Effector memory CD4-positive, alpha-beta T cell (primary cell): ENCODE measurements at regions not wholly inside any gene's neighbourhood (a gene's known extent, or its start where the extent isn't known, plus 50 kb on each side); places are given as distances from the start of the nearest gene placed in this dataset.

Source experiments
- DNase-seq, 3 donors: peaks; one replicate each; pipeline ENCODE4 v3.0.0-alpha.2; 2020
- H3K27ac ChIP-seq: 2 replicates; pipeline ENCODE4 v1.7.0; 2013; ENCODE audit warnings: mild to moderate bottlenecking, low read length, moderate library complexity; ENCODE audit not compliant: insufficient read depth, poor library complexity, severe bottlenecking
- H3K27me3 ChIP-seq: replicated peaks from 2 replicates; pipeline ENCODE4 v1.7.0; 2013; ENCODE audit warnings: mild to moderate bottlenecking, low read length; ENCODE audit not compliant: insufficient read depth, control insufficient read depth, poor library complexity, severe bottlenecking
- H3K36me3 ChIP-seq: 2 replicates; pipeline ENCODE4 v1.7.0; 2013; ENCODE audit warnings: mild to moderate bottlenecking, low read length, moderate library complexity; ENCODE audit not compliant: control insufficient read depth, insufficient read depth
- H3K4me1 ChIP-seq: 2 replicates; pipeline ENCODE4 v1.7.0; 2013; ENCODE audit warnings: low read length, mild to moderate bottlenecking; ENCODE audit not compliant: control insufficient read depth, insufficient read depth, poor library complexity, severe bottlenecking
- H3K4me3 ChIP-seq: 2 replicates; pipeline ENCODE4 v1.7.0; 2013; ENCODE audit warnings: low read length, low read depth, mild to moderate bottlenecking; ENCODE audit not compliant: insufficient read depth, poor library complexity, severe bottlenecking
- H3K9me3 ChIP-seq: 2 replicates; pipeline ENCODE4 v1.7.0; 2013; ENCODE audit warnings: mild to moderate bottlenecking, low read length, moderate library complexity; ENCODE audit not compliant: control insufficient read depth

GRCh38 chr2:223701761-223702160, 99.6 kb upstream of the SCG2 start:
- no peak overlapping the region for H3K4me3 ChIP-seq
- no peak overlapping the region for H3K27ac ChIP-seq
- DNase-seq: no peak
- no peaks in the 10 kb centered on the region for H3K4me1 ChIP-seq
- H3K27me3 ChIP-seq: no peaks in the 10 kb centered on the region
- no peaks in the 10 kb centered on the region for H3K9me3 ChIP-seq
- no peaks in the 10 kb centered on the region for H3K36me3 ChIP-seq

GRCh38 chr2:223700221-223700620, 98.1 kb upstream of the SCG2 start:
- Histone ChIP-seq H3K27me3 (no peaks in the 10 kb centered on the region), H3K36me3 (no peaks in the 10 kb centered on the region), H3K9me3 (no peaks in the 10 kb centered on the region), H3K4me1 (no peaks in the 10 kb centered on the region), H3K4me3 (no peak overlapping the region), H3K27ac (no peak overlapping the region)
- DNase-seq: no peak

GRCh38 chr2:223697892-223698645, 95.9 kb upstream of the SCG2 start:
- no peaks in the 10 kb centered on the region for H3K36me3 ChIP-seq
- no peak overlapping the region for H3K4me3 ChIP-seq
- H3K4me1 ChIP-seq: no peaks in the 10 kb centered on the region
- H3K27ac ChIP-seq: no peak overlapping the region
- DNase-seq: no peak
- H3K27me3 ChIP-seq: no peaks in the 10 kb centered on the region
- H3K9me3 ChIP-seq: no peaks in the 10 kb centered on the region

GRCh38 chr2:223697316-223697891, 95.2 kb upstream of the SCG2 start:
- H3K27me3 ChIP-seq: no peaks in the 10 kb centered on the region
- H3K4me1 ChIP-seq: no peaks in the 10 kb centered on the region
- no peak overlapping the region for H3K27ac ChIP-seq
- DNase-seq: no peak
- no peaks in the 10 kb centered on the region for H3K36me3 ChIP-seq
- no peaks in the 10 kb centered on the region for H3K9me3 ChIP-seq
- H3K4me3 ChIP-seq: no peak overlapping the region

DNA sequence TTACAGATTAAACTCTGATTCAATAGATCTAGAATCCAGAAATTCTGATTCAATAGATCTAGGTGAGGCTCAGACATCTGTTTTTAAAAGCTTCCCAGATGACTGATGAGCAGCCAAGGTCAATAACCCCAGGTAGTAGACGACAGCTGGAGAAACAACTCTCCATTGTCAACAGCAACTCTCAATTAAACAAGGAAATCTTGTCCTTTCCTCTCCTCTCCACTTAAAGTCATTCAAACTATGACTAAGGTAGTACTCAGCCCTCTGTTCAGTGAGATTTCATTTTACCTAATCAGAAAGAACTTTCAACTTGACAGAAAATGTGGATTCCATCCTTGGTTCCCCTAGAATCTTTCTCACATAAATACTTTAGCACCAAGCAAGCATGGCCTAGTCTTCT, 94.6 kb upstream of the SCG2 start:
- no peaks in the 10 kb centered on the region for H3K4me1 ChIP-seq
- no peak overlapping the region for H3K27ac ChIP-seq
- no peaks in the 10 kb centered on the region for H3K36me3 ChIP-seq
- no peaks in the 10 kb centered on the region for H3K9me3 ChIP-seq
- H3K27me3 ChIP-seq: no peaks in the 10 kb centered on the region
- no peak for DNase-seq
- no peak overlapping the region for H3K4me3 ChIP-seq

DNA sequence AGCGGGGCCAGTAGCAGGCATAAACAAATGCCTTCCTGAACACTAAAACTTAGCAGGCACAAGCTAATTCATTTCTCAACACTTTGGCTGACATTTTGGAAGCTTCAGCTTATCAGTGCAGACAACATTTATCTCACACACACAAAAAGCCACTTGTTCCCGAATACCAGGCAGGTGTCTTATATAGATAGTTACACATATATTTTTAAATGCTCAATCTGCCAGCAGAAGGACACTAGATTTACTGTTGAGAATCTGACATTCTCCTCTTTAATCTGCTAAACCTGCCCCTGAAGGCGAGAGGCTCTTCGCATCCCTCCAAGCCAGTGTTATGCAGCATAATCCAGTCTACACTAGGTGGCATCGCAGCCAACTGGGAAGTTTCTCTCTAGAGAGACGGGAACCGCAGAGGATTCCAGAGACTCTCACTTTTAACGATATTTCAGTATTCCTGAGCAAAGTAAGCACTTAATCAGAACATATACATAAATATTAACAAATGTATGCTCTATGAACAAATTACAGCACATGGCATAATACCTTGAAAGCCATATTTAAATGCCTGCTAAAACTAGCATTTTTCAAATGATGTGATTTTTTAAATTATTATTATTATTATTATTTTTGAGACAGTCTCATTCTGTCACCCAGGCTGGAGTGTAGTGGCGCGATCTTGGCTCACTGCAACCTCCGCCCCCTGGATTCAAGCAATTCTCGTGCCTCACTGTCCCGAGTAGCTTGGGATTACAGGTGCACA, 90.2 kb upstream of the SCG2 start:
- H3K27ac ChIP-seq: no peak overlapping the region
- no peaks in the 10 kb centered on the region for H3K9me3 ChIP-seq
- H3K4me1 ChIP-seq: no peaks in the 10 kb centered on the region
- H3K27me3 ChIP-seq: no peaks in the 10 kb centered on the region
- H3K36me3 ChIP-seq: no peaks in the 10 kb centered on the region
- H3K4me3 ChIP-seq: no peak overlapping the region
- peak in 1 of 3 donors; percentile 0 for DNase-seq

DNA sequence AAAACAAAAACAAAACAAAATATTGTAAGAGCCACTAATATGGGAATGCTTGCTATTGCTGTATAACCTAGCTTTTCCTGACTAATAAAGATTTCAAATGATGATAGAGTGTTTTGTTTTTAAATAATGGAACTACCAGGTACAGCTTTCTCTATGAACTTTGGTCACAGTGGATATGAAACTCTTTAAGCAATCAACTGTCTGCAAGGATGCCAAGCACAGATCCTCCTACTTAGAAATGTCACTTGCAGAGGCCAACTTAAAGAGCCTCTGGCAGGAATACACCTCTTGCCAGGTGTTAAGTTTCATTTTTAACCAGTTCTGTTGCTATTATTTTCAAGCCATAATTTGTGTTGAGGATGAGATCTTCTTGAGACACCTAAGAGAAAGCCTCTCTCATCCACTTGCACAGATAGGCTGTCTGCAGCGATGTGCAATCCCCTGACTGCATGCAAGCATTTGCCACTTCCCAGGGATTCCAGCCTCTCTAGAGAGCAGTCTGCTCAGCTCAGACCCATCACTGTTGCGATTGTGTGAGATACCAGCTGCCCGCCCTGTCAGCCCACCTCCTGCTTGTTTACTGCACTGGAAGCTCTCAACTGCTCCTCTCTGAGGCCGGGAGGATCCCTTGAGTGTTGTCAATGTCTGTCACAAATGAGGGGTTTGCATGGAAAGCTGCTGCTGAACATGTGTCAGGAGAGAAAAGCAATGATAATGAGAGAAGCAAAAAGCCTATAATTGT, 86.1 kb upstream of the SCG2 start:
- Histone ChIP-seq H3K9me3 (no peaks in the 10 kb centered on the region), H3K4me1 (no peaks in the 10 kb centered on the region), H3K4me3 (no peak overlapping the region), H3K36me3 (no peaks in the 10 kb centered on the region), H3K27me3 (no peaks in the 10 kb centered on the region), H3K27ac (no peak overlapping the region)
- DNase-seq: no peak

- Histone ChIP-seq H3K4me3 (no peak overlapping the region), H3K4me1 (no peaks in the 10 kb centered on the region), H3K27me3 (no peaks in the 10 kb centered on the region), H3K9me3 (no peaks in the 10 kb centered on the region), H3K27ac (no peak overlapping the region), H3K36me3 (no peaks in the 10 kb centered on the region)
- DNase-seq: no peak
These were observed 79.0 kb upstream of the SCG2 start for GRCh38 chr2:223681125-223681524.

GRCh38 chr2:223674998-223675609, 72.9 kb upstream of the SCG2 start:
- H3K4me3 ChIP-seq: no peak overlapping the region
- no peaks in the 10 kb centered on the region for H3K36me3 ChIP-seq
- H3K27ac ChIP-seq: no peak overlapping the region
- no peaks in the 10 kb centered on the region for H3K4me1 ChIP-seq
- no peaks in the 10 kb centered on the region for H3K9me3 ChIP-seq
- DNase-seq: no peak
- no peaks in the 10 kb centered on the region for H3K27me3 ChIP-seq
